OCI-LY3 (cell line): ENCODE measurements at regions not wholly inside any gene's neighbourhood (a gene's known extent, or its start where the extent isn't known, plus 50 kb on each side); places are given as distances from the start of the nearest gene placed in this dataset.

Source experiments
- H2AFZ ChIP-seq: fragments of 200-600, 300-600 bp; shearing (Covaris generic); 2 replicates; pipeline ENCODE4 v1.6.0; 2014; ENCODE audit warnings: antibody characterized with exemption, low read depth, low read length
- H3K27ac ChIP-seq: fragments of 200-600, 300-600 bp; sonication (generic); 2 replicates; pipeline ENCODE4 v1.5.1; 2014; ENCODE audit warnings: mild to moderate bottlenecking, low read length, moderate library complexity, mixed read lengths
- H3K27me3 ChIP-seq: fragments of 200-600, 300-600 bp; sonication (generic); 2 replicates; pipeline ENCODE4 v1.6.1; 2014; ENCODE audit warnings: low read depth, low read length, mixed read lengths
- H3K36me3 ChIP-seq: fragments of 200-600, 300-600 bp; sonication (generic); replicated peaks from 2 replicates; pipeline ENCODE3; 2014; ENCODE audit warnings: low read depth, low read length, mixed read lengths
- H3K4me1 ChIP-seq: fragments of 300-600, 200-600 bp; sonication (generic); 2 replicates; pipeline ENCODE4 v1.6.1; 2014; ENCODE audit warnings: low read length, mixed read lengths
- H3K4me2 ChIP-seq: fragments of 200-600, 300-600 bp; sonication (generic); 2 replicates; pipeline ENCODE4 v1.6.1; 2014; ENCODE audit warnings: low read length, mixed read lengths
- H3K4me3 ChIP-seq: fragments of 300-600, 200-600 bp; sonication (generic); 2 replicates; pipeline ENCODE4 v1.5.1; 2014; ENCODE audit warnings: antibody characterized with exemption, mild to moderate bottlenecking, low read length, moderate library complexity
- H3K79me2 ChIP-seq: fragments of 300-600, 200-600 bp; shearing (Covaris generic); 2 replicates; pipeline ENCODE4 v1.6.1; 2014; ENCODE audit warnings: mild to moderate bottlenecking, low read length, mixed read lengths
- H3K9ac ChIP-seq: fragments of 300-600, 200-600 bp; shearing (Covaris generic); 2 replicates; pipeline ENCODE4 v1.6.0; 2014; ENCODE audit warnings: mild to moderate bottlenecking, low read length, moderate library complexity
- H3K9me3 ChIP-seq: fragments of 200-600, 300-600 bp; shearing (Covaris generic); 2 replicates; pipeline ENCODE4 v1.6.1; 2014; ENCODE audit warnings: low read length, mixed read lengths; ENCODE audit not compliant: insufficient read depth
- H4K20me1 ChIP-seq: fragments of 200-600, 300-600 bp; sonication (generic); 2 replicates; pipeline ENCODE4 v1.6.1; 2016; ENCODE audit warnings: low read length, mixed read lengths; ENCODE audit not compliant: insufficient read depth
- CTCF ChIP-seq: fragments of 200-600, 300-600 bp; sonication (generic); IDR thresholded peaks from 2 replicates; pipeline ENCODE4 v1.5.1; 2014; ENCODE audit warnings: antibody characterized with exemption, low read length, low read depth
- EZH2phosphoT487 ChIP-seq: fragments of 200-600 bp; shearing (Covaris generic); IDR thresholded peaks from 2 replicates; pipeline ENCODE4 v1.6.1; 2018; ENCODE audit warnings: antibody characterized with exemption, mixed run types, low read depth

DNA sequence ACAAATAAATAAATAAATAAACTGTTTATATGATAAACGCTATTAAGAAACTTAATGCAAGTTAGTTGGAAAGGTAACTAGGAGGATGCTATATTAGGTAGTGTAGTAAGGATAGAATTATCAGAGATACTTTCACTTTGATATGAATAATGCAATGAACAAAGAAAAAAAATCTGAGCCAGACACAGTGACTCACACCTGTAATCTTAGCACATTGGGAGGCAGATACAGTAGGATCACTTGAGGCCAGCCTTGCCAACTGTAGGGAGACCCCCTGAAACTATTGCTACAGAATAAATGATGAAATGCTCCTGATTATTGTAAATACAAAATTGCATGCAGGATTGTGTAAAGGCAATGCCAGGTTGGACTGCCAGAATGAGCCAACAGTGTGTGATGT lies 109.2 kb downstream of the ANXA2R start:
- Histone ChIP-seq H3K9me3 (no peaks in the 10 kb centered on the region), H2AFZ (no peak overlapping the region), H3K4me2 (no peak overlapping the region), H3K4me3 (no peak overlapping the region), H4K20me1 (no peaks in the 10 kb centered on the region), H3K9ac (no peak overlapping the region), H3K4me1 (no peaks in the 10 kb centered on the region), H3K27me3 (no peaks in the 10 kb centered on the region), H3K79me2 (no peaks in the 10 kb centered on the region), H3K36me3 (no peaks in the 10 kb centered on the region), H3K27ac (no peak overlapping the region)
- TF ChIP-seq EZH2phosphoT487 (no peak), CTCF (no peak)

DNA sequence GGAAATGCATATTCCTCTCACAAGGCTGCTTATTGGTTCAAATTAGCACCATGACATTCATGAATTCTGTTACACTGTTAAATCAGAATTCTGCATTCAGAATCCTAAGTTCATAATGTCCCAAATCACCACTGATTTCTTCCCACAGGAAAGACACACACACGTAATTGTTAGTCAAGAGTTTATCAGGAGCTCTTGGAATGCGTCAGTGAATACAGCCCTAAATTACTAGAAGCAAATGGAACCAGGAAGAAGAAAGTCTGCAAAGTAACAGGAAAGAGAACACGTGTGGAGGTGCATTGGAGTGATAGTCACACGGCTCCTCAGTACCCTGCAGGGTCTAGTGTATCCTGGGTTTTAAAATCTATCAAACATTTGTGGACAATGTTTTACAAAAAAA lies 110.2 kb downstream of the ANXA2R start:
- H4K20me1 ChIP-seq: no peaks in the 10 kb centered on the region
- H3K4me1 ChIP-seq: no peaks in the 10 kb centered on the region
- H2AFZ ChIP-seq: no peak overlapping the region
- no peak overlapping the region for H3K4me3 ChIP-seq
- no peaks in the 10 kb centered on the region for H3K79me2 ChIP-seq
- no peaks in the 10 kb centered on the region for H3K36me3 ChIP-seq
- no peak overlapping the region for H3K27ac ChIP-seq
- H3K9me3 ChIP-seq: no peaks in the 10 kb centered on the region
- no peak overlapping the region for H3K4me2 ChIP-seq
- no peak for TF ChIP-seq EZH2phosphoT487
- H3K27me3 ChIP-seq: no peaks in the 10 kb centered on the region
- H3K9ac ChIP-seq: no peak overlapping the region

GRCh38 chr5:42927730-42928129 lies 112.4 kb downstream of the ANXA2R start:
- Histone ChIP-seq H3K79me2 (no peaks in the 10 kb centered on the region), H3K27ac (no peak overlapping the region), H3K4me2 (no peak overlapping the region), H3K9me3 (no peaks in the 10 kb centered on the region), H3K9ac (no peak overlapping the region), H3K27me3 (no peaks in the 10 kb centered on the region), H3K4me1 (no peaks in the 10 kb centered on the region), H3K36me3 (no peaks in the 10 kb centered on the region), H4K20me1 (no peaks in the 10 kb centered on the region), H3K4me3 (no peak overlapping the region), H2AFZ (no peak overlapping the region)
- TF ChIP-seq EZH2phosphoT487: no peak
- TF ChIP-seq CTCF: no peak

GRCh38 chr5:42924686-42925085 lies 113.0 kb upstream of the SELENOP start:
- H3K9me3 ChIP-seq: no peaks in the 10 kb centered on the region
- H3K9ac ChIP-seq: no peak overlapping the region
- H3K4me1 ChIP-seq: no peaks in the 10 kb centered on the region
- H3K36me3 ChIP-seq: no peaks in the 10 kb centered on the region
- TF ChIP-seq EZH2phosphoT487: no peak
- no peak for TF ChIP-seq CTCF
- no peak overlapping the region for H3K4me2 ChIP-seq
- H3K27ac ChIP-seq: no peak overlapping the region
- H2AFZ ChIP-seq: no peak overlapping the region
- no peak overlapping the region for H3K4me3 ChIP-seq
- no peaks in the 10 kb centered on the region for H3K79me2 ChIP-seq
- no peaks in the 10 kb centered on the region for H3K27me3 ChIP-seq
- H4K20me1 ChIP-seq: no peaks in the 10 kb centered on the region

- no peak overlapping the region for H3K9ac ChIP-seq
- H3K4me1 ChIP-seq: no peaks in the 10 kb centered on the region
- H3K4me3 ChIP-seq: no peak overlapping the region
- no peaks in the 10 kb centered on the region for H3K9me3 ChIP-seq
- H3K79me2 ChIP-seq: no peaks in the 10 kb centered on the region
- no peak overlapping the region for H3K27ac ChIP-seq
- TF ChIP-seq CTCF: no peak
- TF ChIP-seq EZH2phosphoT487: no peak
- no peak overlapping the region for H2AFZ ChIP-seq
- H3K27me3 ChIP-seq: no peaks in the 10 kb centered on the region
- no peak overlapping the region for H3K4me2 ChIP-seq
- H3K36me3 ChIP-seq: no peaks in the 10 kb centered on the region
- H4K20me1 ChIP-seq: no peaks in the 10 kb centered on the region
Observed at GRCh38 chr5:42924226-42924625, 112.5 kb upstream of the SELENOP start.
